OCI-LY1 (cell line): ENCODE measurements at regions not wholly inside any gene's neighbourhood (a gene's known extent, or its start where the extent isn't known, plus 50 kb on each side); places are given as distances from the start of the nearest gene placed in this dataset.

Source experiments
- H2AFZ ChIP-seq: fragments of 200-600 bp; sonication (generic), shearing (Covaris generic); 2 replicates; pipeline ENCODE4 v1.6.0; 2014; ENCODE audit warnings: antibody characterized with exemption, mild to moderate bottlenecking, low read length
- H3F3A ChIP-seq: fragments of 200-600 bp; sonication (generic), shearing (Covaris generic); 2 replicates; pipeline ENCODE4 v1.6.0; 2014; ENCODE audit warnings: mild to moderate bottlenecking, antibody characterized with exemption, low read length, moderate library complexity; ENCODE audit not compliant: insufficient read depth
- H3K27ac ChIP-seq: fragments of 200-600 bp; sonication (generic); 2 replicates; pipeline ENCODE4 v1.5.1; 2014; ENCODE audit warnings: low read length, mixed run types, mild to moderate bottlenecking, low read depth; ENCODE audit not compliant: poor library complexity, severe bottlenecking
- H3K27me3 ChIP-seq: fragments of 200-600 bp; sonication (generic); 2 replicates; pipeline ENCODE4 v1.6.0; 2014; ENCODE audit warnings: antibody characterized with exemption, mild to moderate bottlenecking, low read length, moderate library complexity; ENCODE audit not compliant: insufficient read depth
- H3K36me3 ChIP-seq: fragments of 200-600 bp; sonication (generic); 2 replicates; pipeline ENCODE4 v1.6.1; 2014; ENCODE audit warnings: mild to moderate bottlenecking, antibody characterized with exemption, low read length, moderate library complexity, mixed read lengths; ENCODE audit not compliant: insufficient read depth
- H3K4me1 ChIP-seq: fragments of 200-600 bp; sonication (generic); 2 replicates; pipeline ENCODE4 v1.5.1; 2014; ENCODE audit warnings: mild to moderate bottlenecking, low read length, moderate library complexity; ENCODE audit not compliant: insufficient read depth, severe bottlenecking
- H3K4me2 ChIP-seq: fragments of 200-600 bp; sonication (generic), shearing (Covaris generic); 2 replicates; pipeline ENCODE4 v1.6.1; 2014; ENCODE audit warnings: low read length
- H3K4me3 ChIP-seq: fragments of 200-600 bp; sonication (generic); 2 replicates; pipeline ENCODE4 v1.5.1; 2014; ENCODE audit warnings: low read length, low read depth, mild to moderate bottlenecking, mixed read lengths; ENCODE audit not compliant: poor library complexity, severe bottlenecking
- H3K79me2 ChIP-seq: fragments of 200-600 bp; shearing (Covaris generic); 2 replicates; pipeline ENCODE4 v1.6.1; 2016; ENCODE audit warnings: mixed run types, low read length, mixed read lengths; ENCODE audit not compliant: insufficient read depth
- H3K9ac ChIP-seq: fragments of 200-600 bp; sonication (generic), shearing (Covaris generic); 2 replicates; pipeline ENCODE4 v1.6.1; 2014; ENCODE audit warnings: mild to moderate bottlenecking, low read length, mixed read lengths
- H3K9me2 ChIP-seq: fragments of 200-600 bp; sonication (generic), shearing (Covaris generic); 2 replicates; pipeline ENCODE4 v1.6.1; 2014; ENCODE audit warnings: low read depth, mild to moderate bottlenecking, low read length, mixed read lengths
- H3K9me3 ChIP-seq: fragments of 200-600 bp; shearing (Covaris generic); 2 replicates; pipeline ENCODE4 v1.6.1; 2014; ENCODE audit warnings: low read length, mixed read lengths
- H4K20me1 ChIP-seq: fragments of 200-600 bp; sonication (generic), shearing (Covaris generic); 2 replicates; pipeline ENCODE4 v1.6.0; 2016; ENCODE audit warnings: mild to moderate bottlenecking, low read length; ENCODE audit not compliant: insufficient read depth
- EZH2 ChIP-seq: fragments of 200-600 bp; sonication (generic), shearing (Covaris generic); IDR thresholded peaks from 2 replicates; pipeline ENCODE4 v1.8.0; 2017; ENCODE audit warnings: borderline replicate concordance, mixed run types, mild to moderate bottlenecking, antibody characterized with exemption, low read length, moderate library complexity, mixed read lengths
- TF ChIP-seq, protein P1 (sequence below): fragments of 200-600 bp; sonication (generic), shearing (Covaris generic); IDR thresholded peaks from 2 replicates; pipeline ENCODE4 v1.5.1; 2017; ENCODE audit warnings: mild to moderate bottlenecking, antibody characterized with exemption, low read length, moderate library complexity, mixed read lengths

DNA sequence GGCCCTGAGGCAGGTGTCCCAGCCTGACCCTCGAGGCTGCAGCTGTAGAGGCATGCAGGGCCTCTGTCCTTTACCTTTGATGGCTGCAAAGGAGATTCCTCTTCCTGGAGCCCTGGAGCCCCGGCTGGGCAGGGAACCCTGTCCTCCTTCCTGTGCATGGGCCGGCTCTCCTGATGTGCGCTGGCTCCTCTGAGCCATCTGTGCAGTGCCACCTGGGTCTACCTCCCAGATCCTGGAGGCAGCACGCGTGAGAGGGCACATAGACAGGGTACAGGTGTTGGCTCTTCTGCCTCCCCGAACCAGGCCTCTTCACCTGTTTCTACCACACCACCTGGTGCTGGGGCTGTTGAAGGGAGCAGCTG lies 115.1 kb downstream of the BEGAIN start:
- no peak overlapping the region for H2AFZ ChIP-seq
- H3K36me3 ChIP-seq: no peaks in the 10 kb centered on the region
- H3K79me2 ChIP-seq: no peaks in the 10 kb centered on the region
- H3K4me1 ChIP-seq: no peaks in the 10 kb centered on the region
- H3K4me3 ChIP-seq: no peak overlapping the region
- no peak overlapping the region for H3K27ac ChIP-seq
- H3F3A ChIP-seq: no peaks in the 10 kb centered on the region
- no peaks in the 10 kb centered on the region for H3K9me3 ChIP-seq
- no peak overlapping the region for H3K9ac ChIP-seq
- H3K9me2 ChIP-seq: no peaks in the 10 kb centered on the region
- H3K4me2 ChIP-seq: no peak overlapping the region
- H3K27me3 ChIP-seq: no peaks in the 10 kb centered on the region
- no peaks in the 10 kb centered on the region for H4K20me1 ChIP-seq
- TF ChIP-seq EZH2: no peak
- TF ChIP-seq, protein P1, sequence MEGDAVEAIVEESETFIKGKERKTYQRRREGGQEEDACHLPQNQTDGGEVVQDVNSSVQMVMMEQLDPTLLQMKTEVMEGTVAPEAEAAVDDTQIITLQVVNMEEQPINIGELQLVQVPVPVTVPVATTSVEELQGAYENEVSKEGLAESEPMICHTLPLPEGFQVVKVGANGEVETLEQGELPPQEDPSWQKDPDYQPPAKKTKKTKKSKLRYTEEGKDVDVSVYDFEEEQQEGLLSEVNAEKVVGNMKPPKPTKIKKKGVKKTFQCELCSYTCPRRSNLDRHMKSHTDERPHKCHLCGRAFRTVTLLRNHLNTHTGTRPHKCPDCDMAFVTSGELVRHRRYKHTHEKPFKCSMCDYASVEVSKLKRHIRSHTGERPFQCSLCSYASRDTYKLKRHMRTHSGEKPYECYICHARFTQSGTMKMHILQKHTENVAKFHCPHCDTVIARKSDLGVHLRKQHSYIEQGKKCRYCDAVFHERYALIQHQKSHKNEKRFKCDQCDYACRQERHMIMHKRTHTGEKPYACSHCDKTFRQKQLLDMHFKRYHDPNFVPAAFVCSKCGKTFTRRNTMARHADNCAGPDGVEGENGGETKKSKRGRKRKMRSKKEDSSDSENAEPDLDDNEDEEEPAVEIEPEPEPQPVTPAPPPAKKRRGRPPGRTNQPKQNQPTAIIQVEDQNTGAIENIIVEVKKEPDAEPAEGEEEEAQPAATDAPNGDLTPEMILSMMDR: no peak

- Histone ChIP-seq H3K36me3 (no peaks in the 10 kb centered on the region), H3K9me2 (no peaks in the 10 kb centered on the region), H3K4me1 (no peaks in the 10 kb centered on the region), H3K4me2 (no peak overlapping the region), H3K9me3 (no peaks in the 10 kb centered on the region), H4K20me1 (no peaks in the 10 kb centered on the region), H3K27ac (no peak overlapping the region), H3K9ac (no peak overlapping the region), H3K27me3 (no peaks in the 10 kb centered on the region), H3F3A (no peaks in the 10 kb centered on the region), H2AFZ (no peak overlapping the region), H3K4me3 (no peak overlapping the region), H3K79me2 (no peaks in the 10 kb centered on the region)
- TF ChIP-seq, protein P1: no peak
- no peak for TF ChIP-seq EZH2
Observed at GRCh38 chr14:100472491-100472890, 114.7 kb downstream of the BEGAIN start.

DNA sequence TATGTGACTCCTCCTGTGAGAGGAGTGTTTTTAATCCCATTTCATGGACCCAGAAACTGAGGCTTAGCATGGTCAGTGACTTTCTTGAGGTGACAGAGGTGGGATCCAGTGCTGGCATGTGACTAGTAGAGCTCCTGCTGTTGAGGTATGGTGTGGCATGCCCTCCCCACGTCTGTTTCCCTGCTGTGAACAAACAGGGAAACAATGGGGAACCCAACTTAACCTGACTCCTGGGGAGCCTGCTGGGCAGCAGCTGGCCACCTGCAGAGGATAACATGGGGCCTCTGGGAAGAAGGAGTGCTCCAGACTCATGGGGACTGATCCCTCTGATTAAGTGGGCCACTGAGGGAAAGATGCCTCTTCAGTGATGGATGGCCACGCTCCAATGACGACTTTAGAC lies 114.0 kb downstream of the BEGAIN start:
- no peaks in the 10 kb centered on the region for H3K4me1 ChIP-seq

GRCh38 chr14:100474196-100474595 lies 113.0 kb downstream of the BEGAIN start:
- Histone ChIP-seq H3K4me1 (no peaks in the 10 kb centered on the region), H3K27ac (no peak overlapping the region), H3K36me3 (no peaks in the 10 kb centered on the region), H3K27me3 (no peaks in the 10 kb centered on the region), H3F3A (no peaks in the 10 kb centered on the region), H3K9me3 (no peaks in the 10 kb centered on the region), H2AFZ (no peak overlapping the region), H3K4me2 (no peak overlapping the region), H3K9ac (no peak overlapping the region), H3K4me3 (no peak overlapping the region), H3K79me2 (no peaks in the 10 kb centered on the region), H4K20me1 (no peaks in the 10 kb centered on the region), H3K9me2 (no peaks in the 10 kb centered on the region)
- TF ChIP-seq, protein P1: no peak
- TF ChIP-seq EZH2: no peak

More for the DNA sequence above, 114.0 kb downstream of the BEGAIN start:
- Histone ChIP-seq H3F3A (no peaks in the 10 kb centered on the region), H2AFZ (no peak overlapping the region), H3K4me2 (no peak overlapping the region), H3K9me2 (no peaks in the 10 kb centered on the region), H3K27ac (no peak overlapping the region), H3K27me3 (no peaks in the 10 kb centered on the region), H3K9ac (no peak overlapping the region), H3K36me3 (no peaks in the 10 kb centered on the region), H3K79me2 (no peaks in the 10 kb centered on the region), H3K4me3 (no peak overlapping the region), H4K20me1 (no peaks in the 10 kb centered on the region), H3K9me3 (no peaks in the 10 kb centered on the region)
- TF ChIP-seq EZH2: no peak
